ENCODE measurements at regions not wholly inside any gene's neighbourhood (a gene's known extent, or its start where the extent isn't known, plus 50 kb on each side); places are given as distances from the start of the nearest gene placed in this dataset.

DNA sequence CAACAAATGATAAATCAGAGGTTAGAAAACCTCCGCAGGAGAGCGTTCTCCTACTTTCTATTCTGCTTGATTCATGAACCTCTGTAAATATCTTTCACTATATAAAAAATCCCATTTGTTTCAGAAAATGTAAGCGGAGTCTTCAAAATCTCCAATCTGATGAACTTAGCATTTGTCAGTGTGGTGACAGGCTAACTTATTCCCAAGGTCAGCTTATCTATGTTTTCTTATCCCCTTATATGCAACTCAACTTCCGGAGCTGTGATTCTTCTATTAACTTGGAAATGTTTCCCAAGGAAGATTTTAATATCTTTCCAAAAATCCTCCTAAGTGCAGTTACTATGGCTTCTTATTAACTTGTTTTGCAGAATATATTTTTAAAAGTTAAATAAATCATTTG lies 87.5 kb upstream of the C1QTNF7 start:
- Histone ChIP-seq H3K36me3 (ENCODE audit: control insufficient read depth, insufficient read depth, low read length) (no peaks in the 10 kb centered on the region), H3K27me3 (ENCODE audit: control insufficient read depth, insufficient read depth, low read length) (peaks cover 13% of the 10 kb centered on the region), H3K4me3 (ENCODE audit: low read depth, low read length) (no peak overlapping the region)
- no peak for DNase-seq (ENCODE audit: low read depth)
- ChIA-PET POLR2A (no interaction called here), CTCF (interaction anchor here (0.8 kb wide), 1 partner anchor 81 kb away, joined by 3 read pairs; no protein-coding TSS in a partner anchor)
- TF ChIP-seq, protein P1, sequence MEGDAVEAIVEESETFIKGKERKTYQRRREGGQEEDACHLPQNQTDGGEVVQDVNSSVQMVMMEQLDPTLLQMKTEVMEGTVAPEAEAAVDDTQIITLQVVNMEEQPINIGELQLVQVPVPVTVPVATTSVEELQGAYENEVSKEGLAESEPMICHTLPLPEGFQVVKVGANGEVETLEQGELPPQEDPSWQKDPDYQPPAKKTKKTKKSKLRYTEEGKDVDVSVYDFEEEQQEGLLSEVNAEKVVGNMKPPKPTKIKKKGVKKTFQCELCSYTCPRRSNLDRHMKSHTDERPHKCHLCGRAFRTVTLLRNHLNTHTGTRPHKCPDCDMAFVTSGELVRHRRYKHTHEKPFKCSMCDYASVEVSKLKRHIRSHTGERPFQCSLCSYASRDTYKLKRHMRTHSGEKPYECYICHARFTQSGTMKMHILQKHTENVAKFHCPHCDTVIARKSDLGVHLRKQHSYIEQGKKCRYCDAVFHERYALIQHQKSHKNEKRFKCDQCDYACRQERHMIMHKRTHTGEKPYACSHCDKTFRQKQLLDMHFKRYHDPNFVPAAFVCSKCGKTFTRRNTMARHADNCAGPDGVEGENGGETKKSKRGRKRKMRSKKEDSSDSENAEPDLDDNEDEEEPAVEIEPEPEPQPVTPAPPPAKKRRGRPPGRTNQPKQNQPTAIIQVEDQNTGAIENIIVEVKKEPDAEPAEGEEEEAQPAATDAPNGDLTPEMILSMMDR (IDR thresholded peaks at IDR 0.05; ENCODE audit: insufficient read depth, low read depth, low read length): no peak

DNA sequence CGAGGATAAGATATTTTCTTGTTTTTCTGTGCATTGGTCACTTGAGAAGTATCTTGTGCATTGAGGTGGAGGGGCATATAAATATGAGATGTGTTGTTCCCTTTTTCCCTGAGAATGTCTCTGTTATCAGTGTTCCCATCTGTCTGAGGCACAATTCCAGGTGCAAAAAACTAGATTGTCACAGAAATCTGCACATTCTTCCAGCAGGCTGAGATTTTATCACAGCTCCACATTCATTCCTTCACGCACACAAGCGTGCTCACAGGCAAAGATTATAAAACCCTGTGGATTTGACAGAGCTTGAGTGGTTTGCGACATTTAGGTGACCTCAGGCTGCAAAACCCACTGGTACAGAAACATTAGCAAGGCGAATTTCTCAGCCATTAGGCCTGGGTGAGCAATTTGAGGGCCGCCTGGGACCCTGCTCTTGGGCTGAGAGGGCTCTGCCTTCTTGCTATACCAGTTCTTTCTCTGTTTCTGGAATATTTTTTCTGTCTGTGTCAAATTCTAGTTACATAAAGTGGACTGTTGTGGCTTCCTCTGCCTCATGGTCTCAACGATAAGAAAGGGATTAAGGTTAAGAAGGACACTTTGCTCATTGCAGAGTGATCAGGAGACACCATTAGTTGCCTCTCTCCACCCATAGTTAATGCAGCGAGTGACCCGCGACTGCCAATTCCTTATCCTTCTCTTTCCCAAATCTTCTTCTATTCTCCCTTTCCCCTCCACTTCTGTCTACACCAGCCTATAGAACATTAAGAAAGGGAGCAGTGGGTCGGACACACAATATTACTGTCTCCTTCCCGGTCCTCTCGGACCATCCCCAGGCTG lies 86.7 kb upstream of the C1QTNF7 start:
- Histone ChIP-seq H3K27me3 (ENCODE audit: control insufficient read depth, insufficient read depth, low read length) (peaks cover 13% of the 10 kb centered on the region), H3K36me3 (ENCODE audit: control insufficient read depth, insufficient read depth, low read length) (no peaks in the 10 kb centered on the region), H3K4me3 (ENCODE audit: low read depth, low read length) (no peak overlapping the region)
- POLR2A ChIA-PET: no interaction called here
- TF ChIP-seq, protein P1 (IDR thresholded peaks at IDR 0.05; ENCODE audit: insufficient read depth, low read depth, low read length): no peak
- no peak for DNase-seq (ENCODE audit: low read depth)
- CTCF ChIA-PET: interaction anchor here (0.8 kb wide), 1 partner anchor 80 kb away, joined by 3 read pairs; no protein-coding TSS in a partner anchor

DNA sequence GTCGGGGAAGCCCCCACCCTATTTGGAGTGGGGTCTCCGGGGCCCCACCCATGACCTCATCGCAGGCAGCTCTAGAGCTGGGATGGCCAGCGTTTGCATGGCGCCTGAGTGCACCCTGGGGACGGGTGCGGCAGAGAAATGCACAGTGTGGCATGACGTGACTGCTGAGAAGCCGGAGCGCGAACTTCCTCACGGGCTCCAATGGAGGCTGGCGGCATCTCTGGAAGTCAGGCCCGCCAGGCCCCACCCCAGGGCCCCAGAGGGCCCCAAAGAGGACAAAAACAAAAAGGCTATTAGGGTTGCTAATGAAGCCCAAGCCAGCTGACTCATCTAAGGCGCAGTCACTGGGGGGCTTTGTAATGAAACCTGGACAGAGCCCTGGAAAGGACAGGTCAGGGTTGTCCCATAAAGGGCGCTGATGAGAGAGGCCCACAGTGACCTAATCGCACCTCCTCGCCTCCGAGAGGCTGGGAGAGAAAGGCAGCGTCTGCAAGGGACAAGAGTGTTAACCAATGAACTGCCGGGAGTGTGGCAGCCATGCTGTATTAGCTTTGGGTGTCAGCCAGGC lies 86.0 kb upstream of the C1QTNF7 start:
- no peaks in the 10 kb centered on the region for H3K36me3 ChIP-seq (ENCODE audit: control insufficient read depth, insufficient read depth, low read length)
- H3K27me3 ChIP-seq (ENCODE audit: control insufficient read depth, insufficient read depth, low read length): peaks cover 15% of the 10 kb centered on the region
- POLR2A ChIA-PET: no interaction called here
- CTCF ChIA-PET: no interaction called here
- no peak for DNase-seq (ENCODE audit: low read depth)
- TF ChIP-seq, protein P1 (IDR thresholded peaks at IDR 0.05; ENCODE audit: insufficient read depth, low read depth, low read length): no peak
- H3K4me3 ChIP-seq (ENCODE audit: low read depth, low read length): no peak overlapping the region

DNA sequence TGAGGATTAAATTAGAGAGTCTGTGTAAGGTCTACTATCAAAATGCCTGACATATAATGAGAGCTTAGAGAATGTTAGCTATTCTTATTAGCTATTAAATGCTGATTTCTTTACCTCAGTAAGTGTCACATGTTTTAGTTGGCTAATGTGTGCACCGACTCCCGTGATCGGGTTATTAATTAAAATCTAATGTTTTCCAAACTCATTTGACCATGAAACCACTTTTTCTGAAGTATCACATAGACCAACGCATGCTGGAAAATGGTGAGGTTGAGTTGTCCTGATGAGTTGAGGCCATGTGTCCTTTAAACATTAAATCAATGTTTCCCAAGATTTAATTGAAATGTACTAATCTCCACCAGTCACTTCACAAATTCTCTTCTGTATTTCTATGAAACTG lies 84.8 kb upstream of the C1QTNF7 start:
- POLR2A ChIA-PET: no interaction called here
- peaks cover 15% of the 10 kb centered on the region for H3K27me3 ChIP-seq (ENCODE audit: control insufficient read depth, insufficient read depth, low read length)
- TF ChIP-seq, protein P1 (IDR thresholded peaks at IDR 0.05; ENCODE audit: insufficient read depth, low read depth, low read length): no peak
- no peak for DNase-seq (ENCODE audit: low read depth)
- no peaks in the 10 kb centered on the region for H3K36me3 ChIP-seq (ENCODE audit: control insufficient read depth, insufficient read depth, low read length)
- no peak overlapping the region for H3K4me3 ChIP-seq (ENCODE audit: low read depth, low read length)
- CTCF ChIA-PET: no interaction called here

DNA sequence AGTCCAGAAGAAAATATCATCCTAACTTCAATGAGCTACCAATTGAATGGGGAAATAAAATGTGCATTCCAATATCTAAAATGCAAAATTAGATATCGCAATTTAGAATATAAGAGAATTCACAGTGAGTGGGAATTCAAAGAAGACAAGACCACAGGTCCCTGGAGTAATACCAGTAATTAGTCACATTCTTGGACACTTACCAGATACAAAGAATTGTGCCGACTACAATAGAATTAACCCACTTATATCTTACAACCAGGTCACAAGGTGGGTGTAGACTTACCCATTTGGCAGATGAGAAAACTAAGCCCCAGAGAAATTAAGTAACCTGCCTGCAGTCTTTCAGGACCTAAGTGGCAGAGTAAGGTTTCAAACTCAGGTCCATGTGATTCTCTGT lies 84.3 kb upstream of the C1QTNF7 start:
- H3K36me3 ChIP-seq (ENCODE audit: control insufficient read depth, insufficient read depth, low read length): no peaks in the 10 kb centered on the region
- no peak for DNase-seq (ENCODE audit: low read depth)
- TF ChIP-seq, protein P1 (IDR thresholded peaks at IDR 0.05; ENCODE audit: insufficient read depth, low read depth, low read length): no peak
- CTCF ChIA-PET: interaction anchor here (1.2 kb wide), 1 partner anchor 8 kb away, joined by 4 read pairs; no protein-coding TSS in a partner anchor
- no peak overlapping the region for H3K4me3 ChIP-seq (ENCODE audit: low read depth, low read length)
- POLR2A ChIA-PET: no interaction called here
- peaks cover 15% of the 10 kb centered on the region for H3K27me3 ChIP-seq (ENCODE audit: control insufficient read depth, insufficient read depth, low read length)

Data from BJ (cell line).